ENCODE measurements at regions not wholly inside any gene's neighbourhood (a gene's known extent, or its start where the extent isn't known, plus 50 kb on each side); places are given as distances from the start of the nearest gene placed in this dataset.
A peak's percentile ranks its signal among the peaks of the same experiment; 100 is the strongest.

DNA sequence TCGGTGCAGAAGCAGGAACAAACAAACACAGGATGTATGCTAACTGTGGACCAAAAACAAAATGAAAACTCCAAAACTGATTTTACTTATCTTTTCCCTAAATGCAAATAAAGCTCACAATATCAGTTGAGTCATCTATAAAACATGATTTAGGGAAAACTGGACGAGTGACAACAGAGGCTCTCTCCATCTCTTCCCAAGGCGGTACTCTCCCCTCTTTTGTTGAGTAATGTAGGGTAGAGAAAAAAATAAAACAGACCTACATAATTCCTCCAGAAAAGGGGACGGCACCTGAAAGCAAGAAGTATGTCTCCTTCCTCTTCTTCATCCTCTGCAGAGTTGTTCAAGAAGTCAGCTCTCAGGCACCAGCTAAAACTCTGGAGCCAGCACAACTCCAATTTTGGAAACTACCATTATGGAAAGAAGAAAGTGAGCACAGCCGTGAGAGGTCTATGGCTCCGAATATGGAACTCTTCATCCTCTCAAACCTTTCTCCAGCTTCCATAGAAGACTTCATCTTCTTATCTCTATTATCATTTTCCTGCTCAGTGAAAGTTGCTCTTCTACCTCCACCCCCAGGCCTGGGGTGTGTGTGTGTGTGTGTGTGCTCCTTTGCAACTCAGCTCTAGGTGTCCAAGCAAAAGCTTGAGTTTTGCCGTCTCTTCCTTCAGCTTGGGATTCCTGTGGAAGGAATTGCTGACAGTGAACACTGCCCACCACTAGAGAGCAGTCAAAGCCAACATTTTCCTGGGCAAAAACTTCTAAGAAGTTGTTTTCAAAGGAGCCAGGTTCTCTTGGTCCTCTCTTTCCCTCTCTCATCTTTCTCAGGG, 155.4 kb downstream of the DIO2 start (continued):
- TF ChIP-seq SMC3 (IDR thresholded peaks at IDR 0.05), result peak; percentile 95

DNA sequence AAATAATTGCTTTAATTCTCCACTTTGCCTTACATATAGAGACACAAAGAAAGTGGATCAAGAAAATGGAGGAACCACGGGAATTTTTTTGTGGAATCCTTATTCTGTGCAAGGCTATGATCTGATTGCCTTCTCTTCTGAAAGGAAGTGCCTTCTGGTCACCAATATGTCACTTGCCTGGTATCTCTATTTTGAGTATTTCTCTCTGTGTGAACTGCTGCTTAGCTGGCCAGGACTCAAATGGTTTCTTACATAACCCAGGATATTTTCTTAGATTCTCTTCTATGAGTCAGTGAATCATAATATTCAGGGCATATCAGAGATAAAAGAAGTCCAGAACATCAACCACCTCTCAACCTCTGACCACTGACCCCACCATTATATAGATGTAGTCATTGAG, 156.1 kb downstream of the DIO2 start:
- H3K4me2 ChIP-seq, result peak overlapping the region; percentile 25; the same call in 2 of the 3 replicates
- CTCF ChIA-PET, result interaction anchor here (0.9 to 4.7 kb wide), 21 partner anchors 13 to 1068 kb away, joined by 3 to 54 read pairs (median 6); partner anchors contain the start of gene DIO2
- no peak overlapping the region for H3K27ac ChIP-seq
- TF ChIP-seq, protein P1, sequence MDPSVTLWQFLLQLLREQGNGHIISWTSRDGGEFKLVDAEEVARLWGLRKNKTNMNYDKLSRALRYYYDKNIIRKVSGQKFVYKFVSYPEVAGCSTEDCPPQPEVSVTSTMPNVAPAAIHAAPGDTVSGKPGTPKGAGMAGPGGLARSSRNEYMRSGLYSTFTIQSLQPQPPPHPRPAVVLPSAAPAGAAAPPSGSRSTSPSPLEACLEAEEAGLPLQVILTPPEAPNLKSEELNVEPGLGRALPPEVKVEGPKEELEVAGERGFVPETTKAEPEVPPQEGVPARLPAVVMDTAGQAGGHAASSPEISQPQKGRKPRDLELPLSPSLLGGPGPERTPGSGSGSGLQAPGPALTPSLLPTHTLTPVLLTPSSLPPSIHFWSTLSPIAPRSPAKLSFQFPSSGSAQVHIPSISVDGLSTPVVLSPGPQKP (IDR thresholded peaks at IDR 0.05; ENCODE audit: low read depth, low read length), result no peak
- TF ChIP-seq ZC3H11A (IDR thresholded peaks at IDR 0.05) (no peak), NFE2L2 (conservative IDR thresholded peaks at IDR 0.05; ENCODE audit: low read length) (no peak), KDM1A (IDR thresholded peaks at IDR 0.05; ENCODE audit: low read depth) (no peak), KDM5A (IDR thresholded peaks at IDR 0.05) (no peak), SREBF2 (IDR thresholded peaks at IDR 0.05) (no peak), MYC (IDR thresholded peaks at IDR 0.05; ENCODE audit: borderline replicate concordance, low read length) (no peak), ATOH8 (CRISPR knock-in tag; IDR thresholded peaks at IDR 0.05; ENCODE audit: low read depth) (no peak), TP53 (CRISPR knock-in tag; IDR thresholded peaks at IDR 0.05) (no peak), USF2 (IDR thresholded peaks at IDR 0.05) (no peak)
- TF ChIP-seq, protein P2, sequence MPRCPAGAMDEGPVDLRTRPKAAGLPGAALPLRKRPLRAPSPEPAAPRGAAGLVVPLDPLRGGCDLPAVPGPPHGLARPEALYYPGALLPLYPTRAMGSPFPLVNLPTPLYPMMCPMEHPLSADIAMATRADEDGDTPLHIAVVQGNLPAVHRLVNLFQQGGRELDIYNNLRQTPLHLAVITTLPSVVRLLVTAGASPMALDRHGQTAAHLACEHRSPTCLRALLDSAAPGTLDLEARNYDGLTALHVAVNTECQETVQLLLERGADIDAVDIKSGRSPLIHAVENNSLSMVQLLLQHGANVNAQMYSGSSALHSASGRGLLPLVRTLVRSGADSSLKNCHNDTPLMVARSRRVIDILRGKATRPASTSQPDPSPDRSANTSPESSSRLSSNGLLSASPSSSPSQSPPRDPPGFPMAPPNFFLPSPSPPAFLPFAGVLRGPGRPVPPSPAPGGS (IDR thresholded peaks at IDR 0.05), result no peak
- peaks cover 3% of the 10 kb centered on the region; the same call in 1 of the 3 replicates for H3K9me3 ChIP-seq
- no peak for DNase-seq (ENCODE audit: low read depth in 1 of 2, low spot score in 1 of 2)
- peaks cover 20% of the 10 kb centered on the region for H3K4me1 ChIP-seq
- ATAC-seq, result no peak
- WGBS (ENCODE audit: missing lambda C conversion rate), result 8% methylated on average over 1 of the region's 1 CpG
- POLR2A ChIA-PET, result no interaction called here
- FAIRE-seq, result no peak
- H3K4me3 ChIP-seq, result no peak overlapping the region

- CTCF ChIA-PET, result interaction anchor here (2.4 to 4.7 kb wide), 2 partner anchors 796 to 808 kb away, joined by 6 to 54 read pairs; no protein-coding TSS in a partner anchor
- Histone ChIP-seq H3K4me2 (no peak overlapping the region), H3K4me3 (no peak overlapping the region), H3K27ac (no peak overlapping the region), H3K9me3 (peaks cover 3% of the 10 kb centered on the region; the same call in 1 of the 3 replicates), H3K4me1 (peaks cover 20% of the 10 kb centered on the region)
- POLR2A ChIA-PET, result no interaction called here
- 47% methylated on average over 3 of the region's 3 CpGs for WGBS (ENCODE audit: missing lambda C conversion rate)
- TF ChIP-seq NFE2L2 (conservative IDR thresholded peaks at IDR 0.05; ENCODE audit: low read length), result no peak
- TF ChIP-seq MAFK (IDR thresholded peaks at IDR 0.05; ENCODE audit: partially characterized antibody), result no peak
- no peak for TF ChIP-seq POLR2A (IDR thresholded peaks at IDR 0.05; ENCODE audit: low read length)
- no peak for TF ChIP-seq FOXS1 (CRISPR knock-in tag; IDR thresholded peaks at IDR 0.05)
- no peak for TF ChIP-seq FOSB (CRISPR knock-in tag; IDR thresholded peaks at IDR 0.05)
- no peak for TF ChIP-seq NR3C1 (IDR thresholded peaks at IDR 0.05)
- no peak for TF ChIP-seq HEYL (CRISPR knock-in tag; IDR thresholded peaks at IDR 0.05)
- TF ChIP-seq USF2 (IDR thresholded peaks at IDR 0.05), result no peak
- TF ChIP-seq SREBF2 (IDR thresholded peaks at IDR 0.05), result no peak
- no peak for TF ChIP-seq CEBPB (IDR thresholded peaks at IDR 0.05)
- no peak for DNase-seq (ENCODE audit: low read depth in 1 of 2, low spot score in 1 of 2)
- no peak for FAIRE-seq
- ATAC-seq, result no peak
Observed at GRCh38 chr14:80054020-80054419, 157.3 kb downstream of the DIO2 start.

Measured in A549 (cell line).